ENCODE measurements at regions not wholly inside any gene's neighbourhood (a gene's known extent, or its start where the extent isn't known, plus 50 kb on each side); places are given as distances from the start of the nearest gene placed in this dataset.
"Not testable (repeated sequence)": the region's sequence is repeated elsewhere in the genome, so short reads cannot be mapped to it uniquely, and the experiment has no call there.

- ChIA-PET CTCF (no interaction called here), POLR2A (no interaction called here)
- intact Hi-C loops (cut with DNase I, micrococcal nuclease) = no loop called here
- Mint-ChIP-seq H3K4me3 (no peak overlapping the region), H3K36me3 (ENCODE audit: low read depth) (no peaks in the 10 kb centered on the region), H3K4me1 (peaks cover 8% of the 10 kb centered on the region), H3K27me3 (peaks cover 33% of the 10 kb centered on the region), H3K27ac (no peak overlapping the region), H3K9me3 (ENCODE audit: low read depth) (peaks cover 1% of the 10 kb centered on the region)
- ATAC-seq = peak; percentile 42
- peak; percentile 35 for DNase-seq
Measured at GRCh38 chr1:199931666-199932377, 95.7 kb upstream of the NR5A2 start.

- ATAC-seq (no peak), DNase-seq (no peak)
- CTCF ChIA-PET = no interaction called here
- Mint-ChIP-seq H3K4me1 (peaks cover 8% of the 10 kb centered on the region), H3K36me3 (ENCODE audit: low read depth) (no peaks in the 10 kb centered on the region), H3K4me3 (no peak overlapping the region), H3K9me3 (ENCODE audit: low read depth) (peaks cover 1% of the 10 kb centered on the region), H3K27me3 (peaks cover 36% of the 10 kb centered on the region), H3K27ac (no peak overlapping the region)
- intact Hi-C loops (cut with DNase I, micrococcal nuclease) = no loop called here
- POLR2A ChIA-PET = no interaction called here
Measured at GRCh38 chr1:199932462-199932861, 95.0 kb upstream of the NR5A2 start.

GRCh38 chr1:199936441-199936840, 91.1 kb upstream of the NR5A2 start:
- intact Hi-C loops (cut with DNase I, micrococcal nuclease) = no loop called here
- Mint-ChIP-seq H3K27me3 (peaks cover 41% of the 10 kb centered on the region), H3K27ac (no peak overlapping the region), H3K4me1 (peaks cover 18% of the 10 kb centered on the region), H3K4me3 (no peak overlapping the region), H3K9me3 (ENCODE audit: low read depth) (no peaks in the 10 kb centered on the region), H3K36me3 (ENCODE audit: low read depth) (peaks cover 2% of the 10 kb centered on the region)
- ATAC-seq (no peak), DNase-seq (no peak)
- ChIA-PET CTCF (no interaction called here), POLR2A (no interaction called here)

GRCh38 chr1:199937161-199937560, 90.3 kb upstream of the NR5A2 start:
- DNase-seq (no peak), ATAC-seq (no peak)
- intact Hi-C loops (cut with DNase I, micrococcal nuclease) = no loop called here
- CTCF ChIA-PET = no interaction called here
- peaks cover 18% of the 10 kb centered on the region for H3K4me1 Mint-ChIP-seq
- POLR2A ChIA-PET = no interaction called here
- H3K9me3 Mint-ChIP-seq (ENCODE audit: low read depth) = no peaks in the 10 kb centered on the region
- no peak overlapping the region for H3K27ac Mint-ChIP-seq
- H3K36me3 Mint-ChIP-seq (ENCODE audit: low read depth) = peaks cover 2% of the 10 kb centered on the region
- H3K27me3 Mint-ChIP-seq = peaks cover 39% of the 10 kb centered on the region
- H3K4me3 Mint-ChIP-seq = no peak overlapping the region

GRCh38 chr1:199937661-199938060, 89.8 kb upstream of the NR5A2 start:
- CTCF ChIA-PET = no interaction called here
- ATAC-seq = no peak
- H3K4me3 Mint-ChIP-seq = no peak overlapping the region
- no peaks in the 10 kb centered on the region for H3K9me3 Mint-ChIP-seq (ENCODE audit: low read depth)
- peaks cover 2% of the 10 kb centered on the region for H3K36me3 Mint-ChIP-seq (ENCODE audit: low read depth)
- H3K4me1 Mint-ChIP-seq = peaks cover 17% of the 10 kb centered on the region
- intact Hi-C loops (cut with DNase I, micrococcal nuclease) = no loop called here
- H3K27me3 Mint-ChIP-seq = peaks cover 39% of the 10 kb centered on the region
- no peak overlapping the region for H3K27ac Mint-ChIP-seq
- no peak for DNase-seq
- POLR2A ChIA-PET = no interaction called here

- H3K9me3 Mint-ChIP-seq (ENCODE audit: low read depth) = no peaks in the 10 kb centered on the region
- DNase-seq (no peak), ATAC-seq (no peak)
- ChIA-PET CTCF (no interaction called here), POLR2A (interaction anchor here (0.6 kb wide), 1 partner anchor 129 kb away, joined by 3 read pairs; no protein-coding TSS in a partner anchor)
- peaks cover 32% of the 10 kb centered on the region for H3K27me3 Mint-ChIP-seq
- no peaks in the 10 kb centered on the region for H3K36me3 Mint-ChIP-seq (ENCODE audit: low read depth)
- peaks cover 17% of the 10 kb centered on the region for H3K4me1 Mint-ChIP-seq
- intact Hi-C loops (cut with DNase I, micrococcal nuclease) = loop anchor here (5.0 to 10.0 kb wide), 7 partner anchors 97 to 942 kb away; no protein-coding TSS in a partner anchor
- H3K4me3 Mint-ChIP-seq = no peak overlapping the region
- H3K27ac Mint-ChIP-seq = no peak overlapping the region
Measured at GRCh38 chr1:199944986-199945385, 82.5 kb upstream of the NR5A2 start.

- Mint-ChIP-seq H3K27me3 (peaks cover 32% of the 10 kb centered on the region), H3K9me3 (ENCODE audit: low read depth) (no peaks in the 10 kb centered on the region), H3K4me1 (peaks cover 16% of the 10 kb centered on the region), H3K4me3 (no peak overlapping the region), H3K27ac (no peak overlapping the region), H3K36me3 (ENCODE audit: low read depth) (no peaks in the 10 kb centered on the region)
- intact Hi-C loops (cut with DNase I, micrococcal nuclease) = loop anchor here in 1 of 2 experiments (10.0 kb wide), 2 partner anchors 329 to 529 kb away; no protein-coding TSS in a partner anchor
- POLR2A ChIA-PET = interaction anchor here (0.6 kb wide), 1 partner anchor 129 kb away, joined by 3 read pairs; no protein-coding TSS in a partner anchor
- DNase-seq (no peak), ATAC-seq (no peak)
- CTCF ChIA-PET = no interaction called here
Measured at GRCh38 chr1:199945591-199945990, 81.9 kb upstream of the NR5A2 start.

- ATAC-seq (no peak), DNase-seq (no peak)
- H3K4me3 Mint-ChIP-seq = no peak overlapping the region
- no peaks in the 10 kb centered on the region for H3K9me3 Mint-ChIP-seq (ENCODE audit: low read depth)
- H3K4me1 Mint-ChIP-seq = peaks cover 8% of the 10 kb centered on the region
- H3K36me3 Mint-ChIP-seq (ENCODE audit: low read depth) = no peaks in the 10 kb centered on the region
- POLR2A ChIA-PET = no interaction called here
- CTCF ChIA-PET = no interaction called here
- intact Hi-C loops (cut with DNase I, micrococcal nuclease) = loop anchor here in 1 of 2 experiments (10.0 kb wide), 2 partner anchors 328 to 528 kb away; no protein-coding TSS in a partner anchor
- no peak overlapping the region for H3K27ac Mint-ChIP-seq
- peaks cover 36% of the 10 kb centered on the region for H3K27me3 Mint-ChIP-seq
Measured at GRCh38 chr1:199946305-199947155, 81.0 kb upstream of the NR5A2 start.

GRCh38 chr1:199948587-199949280, 78.8 kb upstream of the NR5A2 start:
- ChIA-PET CTCF (no interaction called here), POLR2A (no interaction called here)
- intact Hi-C loops (cut with DNase I, micrococcal nuclease) = loop anchor here in 1 of 2 experiments (10.0 kb wide), 2 partner anchors 326 to 526 kb away; no protein-coding TSS in a partner anchor
- Mint-ChIP-seq H3K27me3 (peaks cover 40% of the 10 kb centered on the region), H3K36me3 (ENCODE audit: low read depth) (no peaks in the 10 kb centered on the region), H3K27ac (no peak overlapping the region), H3K4me3 (no peak overlapping the region), H3K4me1 (no peaks in the 10 kb centered on the region), H3K9me3 (ENCODE audit: low read depth) (no peaks in the 10 kb centered on the region)
- DNase-seq (no peak), ATAC-seq (peak; percentile 44)

GRCh38 chr1:199951005-199951404, 76.5 kb upstream of the NR5A2 start:
- peaks cover 26% of the 10 kb centered on the region for H3K27me3 Mint-ChIP-seq
- H3K4me1 Mint-ChIP-seq; H3K36me3 Mint-ChIP-seq (ENCODE audit: low read depth); POLR2A ChIA-PET; DNase-seq; H3K9me3 Mint-ChIP-seq (ENCODE audit: low read depth); H3K4me3 Mint-ChIP-seq; H3K27ac Mint-ChIP-seq; ATAC-seq; intact Hi-C loops (cut with DNase I, micrococcal nuclease): not testable (repeated sequence)
- CTCF ChIA-PET = interaction anchor here (0.7 to 0.8 kb wide), 2 partner anchors 11 to 559 kb away, joined by 3 to 4 read pairs; no protein-coding TSS in a partner anchor

- DNase-seq (no peak), ATAC-seq (no peak)
- Mint-ChIP-seq H3K27ac (no peak overlapping the region), H3K4me3 (no peak overlapping the region), H3K4me1 (no peaks in the 10 kb centered on the region), H3K9me3 (ENCODE audit: low read depth) (no peaks in the 10 kb centered on the region), H3K36me3 (ENCODE audit: low read depth) (no peaks in the 10 kb centered on the region), H3K27me3 (peaks cover 19% of the 10 kb centered on the region)
- intact Hi-C loops (cut with DNase I, micrococcal nuclease) = no loop called here
- CTCF ChIA-PET = no interaction called here
- POLR2A ChIA-PET = no interaction called here
Measured at GRCh38 chr1:199953651-199954050, 73.9 kb upstream of the NR5A2 start.
